HCT116 (cell line): ENCODE measurements at regions not wholly inside any gene's neighbourhood (a gene's known extent, or its start where the extent isn't known, plus 50 kb on each side); places are given as distances from the start of the nearest gene placed in this dataset.

Experiments
- ATAC-seq: fragments of 200-7000 bp; cut with Tn5 transposase; 2 replicates; pipeline ENCODE4 v1.9.1; 2020; ENCODE audit warnings: mild to moderate bottlenecking, moderate library complexity
- BruUV-seq: library from RNA; stranded (reverse); fragments of 400-500 nt; replicated peaks from 2 replicates; lab custom pipeline; 2021; lab: Mats Ljungman, UMichigan
- CTCF ChIA-PET: fragments of 300-600 bp; sonication (Branson Sonifier 250); formaldehyde crosslinking; loops from one replicate; lab custom pipeline; 2021; ENCODE audit warnings: antibody characterized with exemption; lab: Charles Lee
- POLR2A ChIA-PET: fragments of 300-600, 350-600 bp; sonication (Branson Sonifier 250); formaldehyde crosslinking; loops from one replicate; lab custom pipeline; 2021; ENCODE audit warnings: antibody characterized with exemption; lab: Charles Lee
- RAD21 ChIA-PET, 2 experiments: fragments of 300-600 bp; sonication (Branson Sonifier 250); formaldehyde crosslinking; loops; one replicate each; lab custom pipeline; 2023; ENCODE audit warnings: low total read pairs in 2 of 2; ENCODE audit not compliant: uncharacterized antibody in 2 of 2, unreplicated experiment in 2 of 2, low non-redundant PET in 1 of 2; lab: Charles Lee
- DNase-seq: peaks from one replicate; pipeline ENCODE4 v3.0.0-alpha.2; 2010; ENCODE audit warnings: low read depth, low spot score
- H2AFZ ChIP-seq: fragments of 200-600 bp; shearing (Covaris generic), sonication (generic); 2 replicates; pipeline ENCODE4 v1.6.1; 2017; ENCODE audit warnings: low read depth, mixed run types, mixed read lengths, antibody characterized with exemption, low read length; ENCODE audit not compliant: poor library complexity, severe bottlenecking
- H3K27ac ChIP-seq: 2 replicates; pipeline ENCODE4 v1.5.1; 2012; ENCODE audit warnings: low read depth, low read length
- H3K27me3 ChIP-seq: fragments of 200-600 bp; sonication (generic); 2 replicates; pipeline ENCODE4 v1.6.1; 2016; ENCODE audit warnings: mixed run types, low read length, mixed read lengths; ENCODE audit not compliant: insufficient read depth
- H3K36me3 ChIP-seq, 2 experiments: fragments of 200-500 bp in 1 of 2; fragments of 200-600 bp in 1 of 2; sonication (Bioruptor generic) in 1 of 2; sonication (generic) in 1 of 2; 2 replicates each; pipeline versions ENCODE4 v1.5.1 to v1.6.1; 2014 to 2016; ENCODE audit warnings: low read length in 2 of 2, inconsistent platforms in 1 of 2, mixed read lengths in 1 of 2, mixed run types in 1 of 2; ENCODE audit not compliant: insufficient read depth in 2 of 2, control insufficient read depth in 1 of 2
- H3K4me1 ChIP-seq, 2 experiments: fragments of 200-600 bp in 1 of 2; sonication (generic) in 1 of 2; 2 replicates each; pipeline versions ENCODE4 v1.5.1 to v1.6.1; 2012 to 2017; ENCODE audit warnings: low read length in 2 of 2, inconsistent platforms in 1 of 2, mild to moderate bottlenecking in 1 of 2, mixed read lengths in 1 of 2, mixed run types in 1 of 2, moderate library complexity in 1 of 2; ENCODE audit not compliant: insufficient read depth in 2 of 2, control insufficient read depth in 1 of 2
- H3K4me2 ChIP-seq: fragments of 200-600 bp; sonication (generic); 2 replicates; pipeline ENCODE4 v1.6.1; 2017; ENCODE audit warnings: mixed run types, low read length, mixed read lengths
- H3K4me3 ChIP-seq, 2 experiments: fragments of 200-600 bp in 1 of 2; sonication (generic) in 1 of 2; replicated peaks in 1 of 2; 2 replicates each; pipeline ENCODE4 v1.5.1; 2011 to 2016; ENCODE audit warnings: low read length in 2 of 2, control low read depth in 1 of 2, low read depth in 1 of 2, mild to moderate bottlenecking in 1 of 2, mixed read lengths in 1 of 2, mixed run types in 1 of 2
- H3K79me2 ChIP-seq: fragments of 200-600 bp; sonication (generic); 2 replicates; pipeline ENCODE4 v1.6.1; 2017; ENCODE audit warnings: mild to moderate bottlenecking, mixed run types, low read length, moderate library complexity, mixed read lengths; ENCODE audit not compliant: insufficient read depth
- H3K9ac ChIP-seq: fragments of 200-600 bp; sonication (generic); 2 replicates; pipeline ENCODE4 v1.6.1; 2016; ENCODE audit warnings: low read length, mixed read lengths
- H3K9me2 ChIP-seq: fragments of 200-600 bp; sonication (generic), shearing (Covaris generic); 2 replicates; pipeline ENCODE4 v1.6.1; 2017; ENCODE audit warnings: mixed run types, mild to moderate bottlenecking, moderate library complexity; ENCODE audit not compliant: insufficient read depth
- H3K9me3 ChIP-seq, 2 experiments: fragments of 200-500 bp in 1 of 2; fragments of 200-600 bp in 1 of 2; sonication (Bioruptor generic) in 1 of 2; sonication (generic) in 1 of 2; 2 replicates each; pipeline ENCODE4 v1.6.1; 2014 to 2017; ENCODE audit warnings: low read length in 2 of 2, mixed read lengths in 2 of 2, inconsistent platforms in 1 of 2, low read depth in 1 of 2, mild to moderate bottlenecking in 1 of 2, mixed run types in 1 of 2, moderate library complexity in 1 of 2; ENCODE audit not compliant: control insufficient read depth in 1 of 2, insufficient read depth in 1 of 2
- H4K20me1 ChIP-seq: fragments of 200-600 bp; sonication (generic), shearing (Covaris generic); 2 replicates; pipeline ENCODE4 v1.6.1; 2017; ENCODE audit warnings: mixed run types, mild to moderate bottlenecking, moderate library complexity; ENCODE audit not compliant: insufficient read depth
- ATF3 ChIP-seq: IDR thresholded peaks from 2 replicates; pipeline ENCODE4 v1.6.1; 2012
- CBX3 ChIP-seq: IDR thresholded peaks from 2 replicates; pipeline ENCODE4 v1.6.1; 2012; ENCODE audit warnings: low read depth
- CEBPB ChIP-seq: IDR thresholded peaks from 2 replicates; pipeline ENCODE4 v1.6.1; 2012; ENCODE audit warnings: low read depth
- CTCF ChIP-seq, 3 experiments: fragments of 200-600 bp in 1 of 3; sonication (generic) in 1 of 3; IDR thresholded peaks in 2 of 3; conservative IDR thresholded peaks in 1 of 3; 2 replicates each; pipeline ENCODE4 v1.5.1; 2012 to 2017; ENCODE audit warnings: low read depth in 2 of 3, low read length in 2 of 3, antibody characterized with exemption in 1 of 3, borderline replicate concordance in 1 of 3, control low read depth in 1 of 3, mild to moderate bottlenecking in 1 of 3, mixed read lengths in 1 of 3, mixed run types in 1 of 3, moderate library complexity in 1 of 3; ENCODE audit not compliant: insufficient read depth in 1 of 3
- EGR1 ChIP-seq: IDR thresholded peaks from 2 replicates; pipeline ENCODE4 v1.6.1; 2012; ENCODE audit warnings: low read depth
- ELF1 ChIP-seq: IDR thresholded peaks from 2 replicates; pipeline ENCODE4 v1.6.1; 2012; ENCODE audit warnings: low read depth, borderline replicate concordance
- EZH2phosphoT487 ChIP-seq: fragments of 200-600 bp; IDR thresholded peaks from 2 replicates; pipeline ENCODE4 v1.6.1; 2018; ENCODE audit warnings: antibody characterized with exemption, borderline replicate concordance
- FOSL1 ChIP-seq: IDR thresholded peaks from 2 replicates; pipeline ENCODE4 v1.6.1; 2012; ENCODE audit warnings: low read depth
- POLR2A ChIP-seq: IDR thresholded peaks from 2 replicates; pipeline ENCODE4 v1.7.0; 2011; ENCODE audit warnings: borderline replicate concordance; ENCODE audit not compliant: insufficient read depth, insufficient read length; ENCODE audit errors: extremely low read depth
- POLR2AphosphoS5 ChIP-seq: IDR thresholded peaks from 2 replicates; pipeline ENCODE4 v1.6.1; 2011; ENCODE audit warnings: mild to moderate bottlenecking, low read depth, low read length, moderate library complexity
- RAD21 ChIP-seq: IDR thresholded peaks from 2 replicates; pipeline ENCODE4 v1.6.1; 2012; ENCODE audit warnings: low read depth, mild to moderate bottlenecking
- SIN3A ChIP-seq: IDR thresholded peaks from 2 replicates; pipeline ENCODE4 v1.6.1; 2012; ENCODE audit warnings: low read depth
- SP1 ChIP-seq: IDR thresholded peaks from 2 replicates; pipeline ENCODE4 v1.6.1; 2012; ENCODE audit warnings: low read depth
- TCF7L2 ChIP-seq: IDR thresholded peaks from 2 replicates; pipeline ENCODE4 v1.7.0; 2011; ENCODE audit warnings: borderline replicate concordance, inconsistent platforms; ENCODE audit not compliant: insufficient read depth, insufficient read length; ENCODE audit errors: extremely low read depth
- YY1 ChIP-seq: IDR thresholded peaks from 2 replicates; pipeline ENCODE4 v1.6.1; 2011; ENCODE audit warnings: low read length, low read depth, moderate library complexity, mild to moderate bottlenecking; ENCODE audit not compliant: insufficient replicate concordance; ENCODE audit errors: extremely low read depth
- ZFX ChIP-seq: fragments of 450-650 bp; IDR thresholded peaks from 2 replicates; pipeline ENCODE4 v1.6.1; 2017
- ZNF274 ChIP-seq: fragments of 200-500 bp; sonication (Bioruptor generic); IDR thresholded peaks from 2 replicates; pipeline ENCODE4 v1.6.1; 2014; ENCODE audit warnings: mild to moderate bottlenecking, low read depth, low read length, inconsistent platforms
- intact Hi-C: fragments of 100-400 bp; cut with micrococcal nuclease; formaldehyde crosslinking; loops from 2 replicates; pipeline ENCODE4 v1.10.0; 2022

GRCh38 chr15:89393056-89393455 lies 58.4 kb upstream of the POLG start:
- H3K4me1 ChIP-seq, result no peaks in the 10 kb centered on the region
- intact Hi-C loops, result loop anchor here (2.0 kb wide), 1 partner anchor 58 kb away; the partner anchor contains the start of gene POLG
- H3K9me2 ChIP-seq, result no peaks in the 10 kb centered on the region
- H2AFZ ChIP-seq, result no peak overlapping the region
- no peak for TF ChIP-seq CBX3
- no peak for TF ChIP-seq ZFX
- no peak for TF ChIP-seq EGR1
- no peak for TF ChIP-seq CEBPB
- TF ChIP-seq FOSL1, result no peak
- TF ChIP-seq SIN3A, result no peak
- no peak for TF ChIP-seq SP1
- no peak for TF ChIP-seq POLR2A
- no peak for TF ChIP-seq ELF1
- no peak for TF ChIP-seq ZNF274
- TF ChIP-seq TCF7L2, result no peak
- H3K9me3 ChIP-seq, result no peaks in the 10 kb centered on the region
- no peak for DNase-seq
- H3K27ac ChIP-seq, result no peak overlapping the region
- no peaks in the 10 kb centered on the region for H3K36me3 ChIP-seq
- no peak overlapping the region for H3K4me3 ChIP-seq
- POLR2A ChIA-PET, result no interaction called here
- H3K4me2 ChIP-seq, result no peak overlapping the region
- BruUV-seq, result no TSS peak
- H4K20me1 ChIP-seq, result no peaks in the 10 kb centered on the region
- CTCF ChIA-PET, result interaction anchor here (1.7 kb wide), 1 partner anchor 22 kb away, joined by 3 read pairs; no protein-coding TSS in a partner anchor
- H3K27me3 ChIP-seq, result no peaks in the 10 kb centered on the region
- H3K9ac ChIP-seq, result no peak overlapping the region
- H3K79me2 ChIP-seq, result no peaks in the 10 kb centered on the region
- RAD21 ChIA-PET, result no interaction called here
- no peak for ATAC-seq

GRCh38 chr15:89391685-89392257 lies 57.1 kb upstream of the POLG start:
- Histone ChIP-seq H3K79me2 (no peaks in the 10 kb centered on the region), H3K36me3 (no peaks in the 10 kb centered on the region), H3K9ac (no peak overlapping the region), H3K9me2 (no peaks in the 10 kb centered on the region), H3K4me2 (no peak overlapping the region), H3K4me1 (no peaks in the 10 kb centered on the region), H3K27ac (no peak overlapping the region), H4K20me1 (no peaks in the 10 kb centered on the region), H3K9me3 (no peaks in the 10 kb centered on the region), H3K27me3 (no peaks in the 10 kb centered on the region), H2AFZ (no peak overlapping the region), H3K4me3 (no peak overlapping the region)
- intact Hi-C loops, result loop anchor here (2.0 kb wide), 1 partner anchor 57 kb away; the partner anchor contains the start of gene POLG
- no TSS peak for BruUV-seq
- ATAC-seq (no peak), DNase-seq (no peak)
- ChIA-PET RAD21 (no interaction called here), POLR2A (no interaction called here), CTCF (interaction anchor here (1.0 to 1.7 kb wide), 2 partner anchors 24 to 33 kb away, joined by 3 to 5 read pairs; no protein-coding TSS in a partner anchor)
- no peak for TF ChIP-seq EGR1
- TF ChIP-seq RAD21, result no peak
- no peak for TF ChIP-seq EZH2phosphoT487
- TF ChIP-seq ATF3, result no peak
- no peak for TF ChIP-seq CTCF (IDR thresholded peaks at IDR 0.05 in 2 of 3, conservative IDR thresholded peaks at IDR 0.05 in 1 of 3; ENCODE audit: borderline replicate concordance in 1 of 3, insufficient read depth in 1 of 3, low read depth in 2 of 3, low read length in 2 of 3)
- TF ChIP-seq TCF7L2, result no peak
- no peak for TF ChIP-seq YY1
- TF ChIP-seq SIN3A, result no peak
- TF ChIP-seq FOSL1, result no peak
- TF ChIP-seq CBX3, result no peak
- TF ChIP-seq POLR2AphosphoS5, result no peak
- TF ChIP-seq POLR2A, result no peak
